Tibial artery (tissue), 4 donors: ENCODE measurements at regions not wholly inside any gene's neighbourhood (a gene's known extent, or its start where the extent isn't known, plus 50 kb on each side); places are given as distances from the start of the nearest gene placed in this dataset.

Experiments used
- DNase-seq, 2 donors: peaks; one replicate each; pipeline ENCODE4 v3.0.0-alpha.2; 2019
- H3K27ac ChIP-seq, 2 donors: fragments of 200-600 bp; sonication (generic) in 1 of 2; 1 replicate in 1 of 2; 2 replicates in 1 of 2; pipeline ENCODE4 v1.5.1; 2018 to 2019; ENCODE audit warnings: mild to moderate bottlenecking in 1 of 2
- H3K27me3 ChIP-seq, 2 donors: fragments of 200-600 bp; sonication (generic) in 1 of 2; one replicate each; pipeline versions ENCODE4 v1.5.1 to v1.6.0; 2016 to 2019
- H3K36me3 ChIP-seq, 3 donors: fragments of 200-600 bp; sonication (generic) in 2 of 3; one replicate each; pipeline ENCODE4 v1.5.1; 2016 to 2019; ENCODE audit warnings: mild to moderate bottlenecking in 2 of 3
- H3K4me1 ChIP-seq, 4 donors: fragments of 200-600 bp; sonication (generic) in 2 of 4; 1 replicate in 3 of 4; 2 replicates in 1 of 4; pipeline ENCODE4 v1.5.1; 2016 to 2019
- H3K4me3 ChIP-seq, 2 donors: fragments of 200-600 bp; sonication (generic) in 1 of 2; 1 replicate in 1 of 2; 2 replicates in 1 of 2; pipeline ENCODE4 v1.5.1; 2018 to 2019; ENCODE audit warnings: mild to moderate bottlenecking in 2 of 2
- H3K9me3 ChIP-seq, 3 donors: fragments of 200-600 bp; sonication (generic) in 1 of 3; one replicate each; pipeline ENCODE4 v1.5.1; 2016 to 2019
- CTCF ChIP-seq, 2 experiments: fragments of 200-600 bp in 1 of 2; fragments of 450-650 bp in 1 of 2; IDR thresholded peaks; one replicate each; pipeline ENCODE4 v1.5.1; 2017 to 2019; ENCODE audit warnings: antibody characterized with exemption in 2 of 2, mild to moderate bottlenecking in 1 of 2, moderate library complexity in 1 of 2
- intact Hi-C: fragments of 100-400 bp; cut with DNase I; formaldehyde crosslinking; loops from one replicate; pipeline ENCODE4 v1.15.0; 2023; ENCODE audit warnings: low total_unique reads

- Histone ChIP-seq H3K4me3 (no peak overlapping the region), H3K36me3 (no peaks in the 10 kb centered on the region), H3K27me3 (no peaks in the 10 kb centered on the region), H3K4me1 (no peaks in the 10 kb centered on the region), H3K27ac (no peak overlapping the region), H3K9me3 (no peaks in the 10 kb centered on the region)
- intact Hi-C loops: no loop called here
- TF ChIP-seq CTCF (IDR thresholded peaks at IDR 0.05): no peak
- no peak for DNase-seq
These were observed 142.4 kb upstream of the SLC24A3 start for GRCh38 chr20:19070026-19070425.

- Histone ChIP-seq H3K36me3 (no peaks in the 10 kb centered on the region), H3K27ac (no peak overlapping the region), H3K4me3 (no peak overlapping the region), H3K27me3 (no peaks in the 10 kb centered on the region), H3K9me3 (no peaks in the 10 kb centered on the region), H3K4me1 (no peaks in the 10 kb centered on the region)
- DNase-seq: no peak
- TF ChIP-seq CTCF (IDR thresholded peaks at IDR 0.05): no peak
- intact Hi-C loops: no loop called here
These were observed 141.6 kb upstream of the SLC24A3 start for GRCh38 chr20:19070681-19071445.

- no peak for DNase-seq
- TF ChIP-seq CTCF (IDR thresholded peaks at IDR 0.05): no peak
- H3K9me3 ChIP-seq: no peaks in the 10 kb centered on the region
- no peak overlapping the region for H3K27ac ChIP-seq
- no peak overlapping the region for H3K4me3 ChIP-seq
- no peaks in the 10 kb centered on the region for H3K36me3 ChIP-seq
- no peaks in the 10 kb centered on the region for H3K4me1 ChIP-seq
- H3K27me3 ChIP-seq: no peaks in the 10 kb centered on the region
- intact Hi-C loops: no loop called here
These were observed 141.1 kb upstream of the SLC24A3 start for GRCh38 chr20:19071446-19071725.

GRCh38 chr20:19071902-19072498 lies 140.4 kb upstream of the SLC24A3 start:
- no peak for TF ChIP-seq CTCF (IDR thresholded peaks at IDR 0.05)
- Histone ChIP-seq H3K9me3 (no peaks in the 10 kb centered on the region), H3K4me3 (no peak overlapping the region), H3K27ac (no peak overlapping the region), H3K27me3 (no peaks in the 10 kb centered on the region), H3K36me3 (no peaks in the 10 kb centered on the region), H3K4me1 (no peaks in the 10 kb centered on the region)
- intact Hi-C loops: no loop called here
- no peak for DNase-seq

- no peak for TF ChIP-seq CTCF (IDR thresholded peaks at IDR 0.05)
- Histone ChIP-seq H3K9me3 (no peaks in the 10 kb centered on the region), H3K27ac (no peak overlapping the region), H3K4me3 (no peak overlapping the region), H3K4me1 (no peaks in the 10 kb centered on the region), H3K36me3 (no peaks in the 10 kb centered on the region), H3K27me3 (no peaks in the 10 kb centered on the region)
- intact Hi-C loops: no loop called here
- DNase-seq: no peak
These were observed 139.5 kb upstream of the SLC24A3 start for GRCh38 chr20:19072988-19073387.
